ENCODE measurements at regions not wholly inside any gene's neighbourhood (a gene's known extent, or its start where the extent isn't known, plus 50 kb on each side); places are given as distances from the start of the nearest gene placed in this dataset.

GRCh38 chr15:69544365-69545113 is 91.9 kb downstream of the RPLP1 start:
- H3K9ac ChIP-seq (ENCODE audit: low read depth in 1 of 2, low read length in 2 of 2) = no peak overlapping the region
- no peak for DNase-seq (ENCODE audit: low spot score)
- TF ChIP-seq JUND (IDR thresholded peaks at IDR 0.05) (peak in 1 of 2 donors; percentile 41), GABPA (IDR thresholded peaks at IDR 0.05 in 1 of 2, conservative IDR thresholded peaks at IDR 0.05 in 1 of 2) (no peak), RXRA (IDR thresholded peaks at IDR 0.05) (peak; percentile 78 to 92), TAF1 (conservative IDR thresholded peaks at IDR 0.05) (no peak), RAD21 (IDR thresholded peaks at IDR 0.05) (peak in 1 of 2 donors; percentile 9), ATF3 (IDR thresholded peaks at IDR 0.05) (no peak), YY1 (IDR thresholded peaks at IDR 0.05) (peak; percentile 45), NR2F2 (IDR thresholded peaks at IDR 0.05) (no peak), FOXA2 (IDR thresholded peaks at IDR 0.05) (peak; percentile 51), MAX (IDR thresholded peaks at IDR 0.05) (peak; percentile 38), EGR1 (IDR thresholded peaks at IDR 0.05; ENCODE audit: low read depth in 2 of 2) (no peak), HNF4G (IDR thresholded peaks at IDR 0.05) (peak; percentile 60), SP1 (IDR thresholded peaks at IDR 0.05) (peak; percentile 36), HNF4A (conservative IDR thresholded peaks at IDR 0.05) (peak; percentile 88 to 94), CTCF (IDR thresholded peaks at IDR 0.05; ENCODE audit: low read depth, low read length, missing input control) (no peak), FOXA1 (IDR thresholded peaks at IDR 0.05) (no peak)
- TF ChIP-seq, protein P1, sequence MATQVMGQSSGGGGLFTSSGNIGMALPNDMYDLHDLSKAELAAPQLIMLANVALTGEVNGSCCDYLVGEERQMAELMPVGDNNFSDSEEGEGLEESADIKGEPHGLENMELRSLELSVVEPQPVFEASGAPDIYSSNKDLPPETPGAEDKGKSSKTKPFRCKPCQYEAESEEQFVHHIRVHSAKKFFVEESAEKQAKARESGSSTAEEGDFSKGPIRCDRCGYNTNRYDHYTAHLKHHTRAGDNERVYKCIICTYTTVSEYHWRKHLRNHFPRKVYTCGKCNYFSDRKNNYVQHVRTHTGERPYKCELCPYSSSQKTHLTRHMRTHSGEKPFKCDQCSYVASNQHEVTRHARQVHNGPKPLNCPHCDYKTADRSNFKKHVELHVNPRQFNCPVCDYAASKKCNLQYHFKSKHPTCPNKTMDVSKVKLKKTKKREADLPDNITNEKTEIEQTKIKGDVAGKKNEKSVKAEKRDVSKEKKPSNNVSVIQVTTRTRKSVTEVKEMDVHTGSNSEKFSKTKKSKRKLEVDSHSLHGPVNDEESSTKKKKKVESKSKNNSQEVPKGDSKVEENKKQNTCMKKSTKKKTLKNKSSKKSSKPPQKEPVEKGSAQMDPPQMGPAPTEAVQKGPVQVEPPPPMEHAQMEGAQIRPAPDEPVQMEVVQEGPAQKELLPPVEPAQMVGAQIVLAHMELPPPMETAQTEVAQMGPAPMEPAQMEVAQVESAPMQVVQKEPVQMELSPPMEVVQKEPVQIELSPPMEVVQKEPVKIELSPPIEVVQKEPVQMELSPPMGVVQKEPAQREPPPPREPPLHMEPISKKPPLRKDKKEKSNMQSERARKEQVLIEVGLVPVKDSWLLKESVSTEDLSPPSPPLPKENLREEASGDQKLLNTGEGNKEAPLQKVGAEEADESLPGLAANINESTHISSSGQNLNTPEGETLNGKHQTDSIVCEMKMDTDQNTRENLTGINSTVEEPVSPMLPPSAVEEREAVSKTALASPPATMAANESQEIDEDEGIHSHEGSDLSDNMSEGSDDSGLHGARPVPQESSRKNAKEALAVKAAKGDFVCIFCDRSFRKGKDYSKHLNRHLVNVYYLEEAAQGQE (IDR thresholded peaks at IDR 0.05) = peak; percentile 33
- TF ChIP-seq, protein P2, sequence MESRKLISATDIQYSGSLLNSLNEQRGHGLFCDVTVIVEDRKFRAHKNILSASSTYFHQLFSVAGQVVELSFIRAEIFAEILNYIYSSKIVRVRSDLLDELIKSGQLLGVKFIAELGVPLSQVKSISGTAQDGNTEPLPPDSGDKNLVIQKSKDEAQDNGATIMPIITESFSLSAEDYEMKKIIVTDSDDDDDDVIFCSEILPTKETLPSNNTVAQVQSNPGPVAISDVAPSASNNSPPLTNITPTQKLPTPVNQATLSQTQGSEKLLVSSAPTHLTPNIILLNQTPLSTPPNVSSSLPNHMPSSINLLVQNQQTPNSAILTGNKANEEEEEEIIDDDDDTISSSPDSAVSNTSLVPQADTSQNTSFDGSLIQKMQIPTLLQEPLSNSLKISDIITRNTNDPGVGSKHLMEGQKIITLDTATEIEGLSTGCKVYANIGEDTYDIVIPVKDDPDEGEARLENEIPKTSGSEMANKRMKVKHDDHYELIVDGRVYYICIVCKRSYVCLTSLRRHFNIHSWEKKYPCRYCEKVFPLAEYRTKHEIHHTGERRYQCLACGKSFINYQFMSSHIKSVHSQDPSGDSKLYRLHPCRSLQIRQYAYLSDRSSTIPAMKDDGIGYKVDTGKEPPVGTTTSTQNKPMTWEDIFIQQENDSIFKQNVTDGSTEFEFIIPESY (IDR thresholded peaks at IDR 0.05) = peak; percentile 49
- H3K9me3 ChIP-seq (ENCODE audit: control insufficient read depth in 4 of 4, low read length in 3 of 4) = no peaks in the 10 kb centered on the region
- no peak overlapping the region for H3K4me3 ChIP-seq (ENCODE audit: low read depth in 1 of 3, low read length in 3 of 3)
- H3K27ac ChIP-seq (ENCODE audit: low read depth in 1 of 2, low read length in 2 of 2) = no peak overlapping the region
- peaks cover 0 to 17% (median 10%) of the 10 kb centered on the region in 4 donors for H3K4me1 ChIP-seq (ENCODE audit: control insufficient read depth in 4 of 4, insufficient read depth in 4 of 4, low read length in 3 of 4)
- no peaks in the 10 kb centered on the region for H3K36me3 ChIP-seq (ENCODE audit: control insufficient read depth in 4 of 4, insufficient read depth in 3 of 4, low read depth in 1 of 4, low read length in 3 of 4)
- H3K27me3 ChIP-seq (ENCODE audit: control insufficient read depth in 4 of 4, insufficient read depth in 4 of 4, low read length in 3 of 4) = no peaks in the 10 kb centered on the region
- 63% methylated on average over 6 of the region's 6 CpGs for WGBS

All from liver (tissue), 8 donors.